HG03103 (cell line): ENCODE measurements at regions not wholly inside any gene's neighbourhood (a gene's known extent, or its start where the extent isn't known, plus 50 kb on each side); places are given as distances from the start of the nearest gene placed in this dataset.

Experiments used
- ATAC-seq: cut with Tn5 transposase; IDR thresholded peaks from one replicate; pipeline ENCODE4 v1.9.1; 2021; ENCODE audit warnings: low read depth; ENCODE audit not compliant: unreplicated experiment

GRCh38 chr13:72139192-72139591 is 272.2 kb upstream of the DACH1 start:
- no peak for ATAC-seq

GRCh38 chr13:72132075-72132474 is 265.1 kb upstream of the DACH1 start:
- no peak for ATAC-seq

GRCh38 chr13:72129117-72129516 is 262.1 kb upstream of the DACH1 start:
- no peak for ATAC-seq

GRCh38 chr13:72127031-72127430 is 260.0 kb upstream of the DACH1 start:
- ATAC-seq, result no peak

- no peak for ATAC-seq
Measured at GRCh38 chr13:72126424-72126823, 259.4 kb upstream of the DACH1 start.

- ATAC-seq, result no peak
Measured at GRCh38 chr13:72125561-72125960, 258.6 kb upstream of the DACH1 start.

- ATAC-seq, result no peak
Measured at GRCh38 chr13:72122661-72123255, 255.8 kb upstream of the DACH1 start.

- no peak for ATAC-seq
Measured at GRCh38 chr13:72121466-72121865, 254.5 kb upstream of the DACH1 start.

- ATAC-seq, result no peak
Measured at GRCh38 chr13:72120632-72121031, 253.6 kb upstream of the DACH1 start.

- ATAC-seq, result no peak
Measured at GRCh38 chr13:72113931-72114330, 246.9 kb upstream of the DACH1 start.

GRCh38 chr13:72113076-72113475 is 246.1 kb upstream of the DACH1 start:
- no peak for ATAC-seq

- no peak for ATAC-seq
Measured at GRCh38 chr13:72112216-72112615, 245.2 kb upstream of the DACH1 start.

GRCh38 chr13:72109863-72110262 is 242.9 kb upstream of the DACH1 start:
- ATAC-seq, result no peak

- ATAC-seq, result no peak
Measured at GRCh38 chr13:72104656-72105180, 237.7 kb upstream of the DACH1 start.

GRCh38 chr13:72101768-72102400 is 234.9 kb upstream of the DACH1 start:
- no peak for ATAC-seq

- no peak for ATAC-seq
Measured at GRCh38 chr13:72100339-72100738, 233.3 kb upstream of the DACH1 start.

- no peak for ATAC-seq
Measured at GRCh38 chr13:72097568-72097967, 230.6 kb upstream of the DACH1 start.

GRCh38 chr13:72093262-72093661 is 226.3 kb upstream of the DACH1 start:
- ATAC-seq, result no peak

- no peak for ATAC-seq
Measured at GRCh38 chr13:72074663-72075062, 207.7 kb upstream of the DACH1 start.

- no peak for ATAC-seq
Measured at GRCh38 chr13:72072261-72072660, 205.3 kb upstream of the DACH1 start.

- ATAC-seq, result no peak
Measured at GRCh38 chr13:72071713-72072112, 204.7 kb upstream of the DACH1 start.

- no peak for ATAC-seq
Measured at GRCh38 chr13:72062566-72062965, 195.6 kb upstream of the DACH1 start.
